ENCODE measurements at regions not wholly inside any gene's neighbourhood (a gene's known extent, or its start where the extent isn't known, plus 50 kb on each side); places are given as distances from the start of the nearest gene placed in this dataset.
A peak's percentile ranks its signal among the peaks of the same experiment; 100 is the strongest.

DNA sequence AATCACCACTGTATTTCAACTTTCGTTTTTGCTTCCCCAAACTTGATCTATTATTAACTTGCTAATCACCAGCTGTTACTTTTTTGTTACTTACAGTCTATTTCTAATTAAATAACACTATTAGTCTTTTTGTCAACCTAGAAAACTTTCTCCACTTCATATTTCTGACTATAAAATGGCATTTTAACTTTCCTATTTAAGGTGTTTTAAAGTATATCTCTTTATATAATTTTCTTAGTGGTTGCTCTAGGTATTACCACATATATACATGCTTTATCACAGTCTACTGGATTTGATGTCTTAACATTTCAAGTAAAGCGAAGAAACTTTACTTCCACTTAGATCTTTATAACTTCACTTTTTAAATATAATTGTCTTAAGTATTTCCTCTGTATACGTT is 421.2 kb downstream of the DCAF12L2 start:
- Histone ChIP-seq H4K20me1 (ENCODE audit: insufficient read depth, low read length) (no peaks in the 10 kb centered on the region), H3K4me3 (ENCODE audit: insufficient read depth, low read length) (no peak overlapping the region), H3K36me3 (ENCODE audit: insufficient read depth, low read length) (no peaks in the 10 kb centered on the region), H3K79me2 (ENCODE audit: insufficient read depth, low read length) (no peaks in the 10 kb centered on the region), H3K4me1 (ENCODE audit: insufficient read depth, low read length) (no peaks in the 10 kb centered on the region), H3K4me2 (ENCODE audit: insufficient read depth, low read length) (no peak overlapping the region), H2AFZ (ENCODE audit: low read length) (no peak overlapping the region), H3K9me3 (ENCODE audit: low read depth, low read length) (no peaks in the 10 kb centered on the region), H3K27me3 (ENCODE audit: insufficient read depth, low read length) (no peaks in the 10 kb centered on the region), H3K27ac (ENCODE audit: low read depth, low read length) (no peak overlapping the region)
- TF ChIP-seq, protein P1, sequence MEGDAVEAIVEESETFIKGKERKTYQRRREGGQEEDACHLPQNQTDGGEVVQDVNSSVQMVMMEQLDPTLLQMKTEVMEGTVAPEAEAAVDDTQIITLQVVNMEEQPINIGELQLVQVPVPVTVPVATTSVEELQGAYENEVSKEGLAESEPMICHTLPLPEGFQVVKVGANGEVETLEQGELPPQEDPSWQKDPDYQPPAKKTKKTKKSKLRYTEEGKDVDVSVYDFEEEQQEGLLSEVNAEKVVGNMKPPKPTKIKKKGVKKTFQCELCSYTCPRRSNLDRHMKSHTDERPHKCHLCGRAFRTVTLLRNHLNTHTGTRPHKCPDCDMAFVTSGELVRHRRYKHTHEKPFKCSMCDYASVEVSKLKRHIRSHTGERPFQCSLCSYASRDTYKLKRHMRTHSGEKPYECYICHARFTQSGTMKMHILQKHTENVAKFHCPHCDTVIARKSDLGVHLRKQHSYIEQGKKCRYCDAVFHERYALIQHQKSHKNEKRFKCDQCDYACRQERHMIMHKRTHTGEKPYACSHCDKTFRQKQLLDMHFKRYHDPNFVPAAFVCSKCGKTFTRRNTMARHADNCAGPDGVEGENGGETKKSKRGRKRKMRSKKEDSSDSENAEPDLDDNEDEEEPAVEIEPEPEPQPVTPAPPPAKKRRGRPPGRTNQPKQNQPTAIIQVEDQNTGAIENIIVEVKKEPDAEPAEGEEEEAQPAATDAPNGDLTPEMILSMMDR (IDR thresholded peaks at IDR 0.05; ENCODE audit: extremely low read depth, low read depth, low read length), result no peak
- no peak for DNase-seq (ENCODE audit: insufficient read length, low spot score, missing footprints)

GRCh38 chrX:125757794-125758564 is 408.1 kb downstream of the DCAF12L2 start:
- H3K4me1 ChIP-seq (ENCODE audit: insufficient read depth, low read length), result no peaks in the 10 kb centered on the region
- H3K9me3 ChIP-seq (ENCODE audit: low read depth, low read length), result no peaks in the 10 kb centered on the region
- no peaks in the 10 kb centered on the region for H3K27me3 ChIP-seq (ENCODE audit: insufficient read depth, low read length)
- H4K20me1 ChIP-seq (ENCODE audit: insufficient read depth, low read length), result no peaks in the 10 kb centered on the region
- TF ChIP-seq, protein P1 (IDR thresholded peaks at IDR 0.05; ENCODE audit: extremely low read depth, low read depth, low read length), result no peak
- no peak overlapping the region for H3K4me2 ChIP-seq (ENCODE audit: insufficient read depth, low read length)
- H3K27ac ChIP-seq (ENCODE audit: low read depth, low read length), result no peak overlapping the region
- no peaks in the 10 kb centered on the region for H3K36me3 ChIP-seq (ENCODE audit: insufficient read depth, low read length)
- DNase-seq (ENCODE audit: insufficient read length, low spot score, missing footprints), result peak; percentile 11
- H2AFZ ChIP-seq (ENCODE audit: low read length), result no peak overlapping the region
- no peaks in the 10 kb centered on the region for H3K79me2 ChIP-seq (ENCODE audit: insufficient read depth, low read length)
- no peak overlapping the region for H3K4me3 ChIP-seq (ENCODE audit: insufficient read depth, low read length)

DNA sequence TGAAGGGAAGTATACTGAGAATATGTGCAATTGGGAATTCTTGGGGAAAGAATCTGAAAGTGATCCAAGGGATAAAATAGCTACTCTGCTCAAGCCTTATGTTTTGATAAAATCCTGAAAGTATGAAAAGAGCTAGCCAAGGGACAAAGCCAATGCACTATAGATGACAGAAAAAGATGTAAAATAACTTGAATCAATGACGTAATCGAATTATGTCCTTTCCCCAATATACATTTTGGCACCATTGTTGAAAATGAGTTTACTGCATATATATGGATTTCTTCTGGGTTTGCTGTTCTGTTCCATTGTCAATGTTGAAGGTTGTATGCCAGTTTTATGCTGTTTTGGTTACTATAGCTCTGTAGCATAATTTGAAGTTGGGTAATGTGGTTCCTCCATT is 407.3 kb downstream of the DCAF12L2 start:
- Histone ChIP-seq H3K36me3 (ENCODE audit: insufficient read depth, low read length) (no peaks in the 10 kb centered on the region), H4K20me1 (ENCODE audit: insufficient read depth, low read length) (no peaks in the 10 kb centered on the region), H3K27ac (ENCODE audit: low read depth, low read length) (no peak overlapping the region), H3K79me2 (ENCODE audit: insufficient read depth, low read length) (no peaks in the 10 kb centered on the region), H3K27me3 (ENCODE audit: insufficient read depth, low read length) (no peaks in the 10 kb centered on the region), H3K9me3 (ENCODE audit: low read depth, low read length) (no peaks in the 10 kb centered on the region), H3K4me1 (ENCODE audit: insufficient read depth, low read length) (no peaks in the 10 kb centered on the region), H3K4me3 (ENCODE audit: insufficient read depth, low read length) (no peak overlapping the region), H3K4me2 (ENCODE audit: insufficient read depth, low read length) (no peak overlapping the region), H2AFZ (ENCODE audit: low read length) (no peak overlapping the region)
- TF ChIP-seq, protein P1 (IDR thresholded peaks at IDR 0.05; ENCODE audit: extremely low read depth, low read depth, low read length), result no peak
- no peak for DNase-seq (ENCODE audit: insufficient read length, low spot score, missing footprints)

- Histone ChIP-seq H3K79me2 (ENCODE audit: insufficient read depth, low read length) (no peaks in the 10 kb centered on the region), H2AFZ (ENCODE audit: low read length) (no peak overlapping the region), H3K27ac (ENCODE audit: low read depth, low read length) (no peak overlapping the region), H3K4me3 (ENCODE audit: insufficient read depth, low read length) (no peak overlapping the region), H3K4me2 (ENCODE audit: insufficient read depth, low read length) (no peak overlapping the region), H4K20me1 (ENCODE audit: insufficient read depth, low read length) (no peaks in the 10 kb centered on the region), H3K27me3 (ENCODE audit: insufficient read depth, low read length) (no peaks in the 10 kb centered on the region), H3K4me1 (ENCODE audit: insufficient read depth, low read length) (no peaks in the 10 kb centered on the region), H3K9me3 (ENCODE audit: low read depth, low read length) (peaks cover 2% of the 10 kb centered on the region), H3K36me3 (ENCODE audit: insufficient read depth, low read length) (no peaks in the 10 kb centered on the region)
- TF ChIP-seq, protein P1 (IDR thresholded peaks at IDR 0.05; ENCODE audit: extremely low read depth, low read depth, low read length), result no peak
- no peak for DNase-seq (ENCODE audit: insufficient read length, low spot score, missing footprints)
These were observed 403.1 kb downstream of the DCAF12L2 start for GRCh38 chrX:125762954-125763353.
